HG03571 (cell line): ENCODE measurements at regions not wholly inside any gene's neighbourhood (a gene's known extent, or its start where the extent isn't known, plus 50 kb on each side); places are given as distances from the start of the nearest gene placed in this dataset.
"Not testable (repeated sequence)": the region's sequence is repeated elsewhere in the genome, so short reads cannot be mapped to it uniquely, and the experiment has no call there.

Source experiments
- ATAC-seq: cut with Tn5 transposase; IDR thresholded peaks from one replicate; pipeline ENCODE4 v1.9.1; 2021; ENCODE audit not compliant: unreplicated experiment

DNA sequence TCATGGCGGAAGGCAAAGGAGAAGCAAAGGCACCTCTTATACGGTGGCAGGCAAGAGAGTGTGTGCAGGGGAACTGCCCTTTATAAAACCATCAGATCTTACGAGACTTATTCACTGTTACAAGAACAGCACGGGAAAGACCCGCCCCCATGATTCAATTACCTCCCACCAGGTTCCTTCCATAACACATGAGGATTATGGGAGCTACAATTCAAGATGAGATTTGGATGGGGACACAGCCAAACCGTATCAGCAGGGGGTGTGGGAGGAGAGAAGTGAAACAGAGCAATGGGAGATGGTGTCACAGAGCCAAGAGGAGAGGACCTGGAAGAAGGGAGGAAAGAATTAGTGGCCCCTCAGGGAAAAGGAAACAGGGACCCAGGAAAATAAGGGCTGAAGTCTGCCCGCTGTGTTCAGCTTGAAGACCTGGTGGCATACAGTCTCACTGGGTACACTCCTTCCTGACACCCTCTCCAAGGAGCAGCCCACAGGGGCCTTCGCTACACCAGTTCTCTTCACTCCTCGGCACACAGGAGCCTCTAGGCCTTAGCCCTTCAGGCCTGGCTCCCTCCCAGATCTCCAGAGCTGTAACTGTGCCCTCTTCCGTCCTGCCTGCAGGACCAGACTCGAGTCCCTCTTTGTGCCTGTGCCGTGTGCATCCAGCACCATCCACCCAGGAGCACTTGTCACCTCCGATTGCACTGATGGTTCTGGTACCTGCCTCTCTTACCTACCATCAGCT lies 262.1 kb downstream of the EIPR1 start:
- ATAC-seq: no peak

DNA sequence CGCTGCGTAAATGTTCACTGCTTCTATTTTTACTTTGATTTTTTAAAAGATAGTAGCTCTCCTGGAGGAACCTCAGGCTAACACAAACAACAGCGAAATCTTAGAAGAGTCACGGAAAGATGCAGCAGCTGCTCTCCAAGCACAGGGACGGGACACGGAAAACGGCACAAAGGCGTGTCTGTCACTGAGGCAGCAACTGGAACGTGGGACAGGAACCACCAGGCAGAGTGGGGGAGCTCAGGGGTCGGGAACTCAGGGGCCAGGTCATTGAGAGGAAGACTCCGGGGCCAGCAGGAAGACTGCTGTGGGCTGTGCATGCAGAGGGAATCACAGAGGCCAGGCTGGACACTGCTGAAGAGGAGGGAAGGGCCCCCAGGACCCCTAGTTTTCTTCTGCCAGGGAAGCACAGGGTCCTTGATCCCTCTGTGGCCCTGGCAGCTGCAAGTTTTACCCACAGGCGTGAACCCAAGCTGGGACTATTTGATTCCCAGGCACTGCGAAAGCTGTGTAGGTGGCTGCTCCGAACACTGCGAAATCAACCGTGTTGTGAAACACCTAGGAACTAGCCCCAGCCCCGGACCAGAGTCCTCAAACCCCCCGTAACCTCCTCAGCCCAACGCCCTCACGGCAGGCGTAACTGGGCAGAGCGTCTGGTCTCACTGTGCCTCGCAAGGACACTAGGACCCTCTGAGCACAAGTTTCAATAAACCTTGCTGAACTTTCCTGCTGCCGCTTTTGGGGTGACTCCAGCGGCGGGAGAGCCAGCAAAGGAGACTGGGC lies 263.0 kb downstream of the EIPR1 start:
- ATAC-seq: no peak

- no peak for ATAC-seq
These were observed 263.8 kb downstream of the EIPR1 start for GRCh38 chr2:3113769-3114168.

DNA sequence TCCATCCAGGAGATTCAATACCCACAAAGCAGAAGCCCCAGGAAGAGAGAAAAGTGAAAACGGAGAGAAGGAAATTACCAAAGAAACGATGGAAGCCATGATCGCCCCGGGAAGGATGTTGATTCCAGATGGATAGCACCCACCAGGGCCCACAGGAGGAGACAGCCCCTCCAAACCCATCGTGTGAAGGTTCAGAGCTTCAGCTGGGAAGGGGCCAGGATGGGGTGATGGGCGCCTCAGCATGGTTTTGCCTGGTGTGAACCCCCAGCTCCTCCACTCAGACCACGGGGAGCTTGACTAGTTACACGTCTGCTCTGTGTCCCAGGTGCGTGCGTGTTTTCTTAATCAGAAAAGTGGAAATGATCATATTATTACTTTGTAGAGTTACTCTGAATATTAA lies 264.5 kb downstream of the EIPR1 start:
- ATAC-seq: no peak

- no peak for ATAC-seq
These were observed 265.1 kb downstream of the EIPR1 start for GRCh38 chr2:3112553-3112952.

- ATAC-seq: no peak
These were observed 265.5 kb downstream of the EIPR1 start for GRCh38 chr2:3112131-3112530.

DNA sequence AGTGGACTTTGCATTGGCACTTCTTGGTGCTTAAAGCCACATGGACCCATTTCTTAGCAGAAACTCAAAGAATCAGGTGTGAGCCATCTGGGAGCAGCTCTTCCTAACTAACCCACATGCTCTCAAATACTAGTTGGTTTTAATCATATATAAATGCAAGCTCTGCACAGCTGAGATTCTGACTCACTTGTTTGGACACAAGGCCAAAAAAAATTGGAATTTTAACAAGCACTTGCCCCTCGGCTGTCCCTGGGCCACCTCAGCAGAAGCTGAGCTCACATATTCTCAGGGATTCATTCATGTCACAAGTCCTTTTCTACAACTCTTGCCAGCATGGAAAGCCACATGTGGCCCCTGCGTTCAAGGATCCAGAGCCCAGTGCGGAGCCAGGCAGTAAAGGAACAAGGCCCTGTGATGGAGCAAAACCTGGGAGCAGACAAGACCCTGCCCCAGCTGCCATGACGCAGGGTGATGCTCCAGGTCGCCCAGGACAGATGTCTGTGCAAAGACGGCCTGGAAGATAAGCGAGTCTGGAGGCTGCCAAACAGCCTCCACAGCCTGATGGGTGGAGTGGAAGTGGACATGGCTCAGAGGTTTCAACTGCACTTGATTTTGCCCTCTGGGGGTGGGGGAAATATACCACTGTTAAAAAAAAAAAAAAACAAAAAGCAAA lies 266.5 kb downstream of the EIPR1 start:
- no peak for ATAC-seq

DNA sequence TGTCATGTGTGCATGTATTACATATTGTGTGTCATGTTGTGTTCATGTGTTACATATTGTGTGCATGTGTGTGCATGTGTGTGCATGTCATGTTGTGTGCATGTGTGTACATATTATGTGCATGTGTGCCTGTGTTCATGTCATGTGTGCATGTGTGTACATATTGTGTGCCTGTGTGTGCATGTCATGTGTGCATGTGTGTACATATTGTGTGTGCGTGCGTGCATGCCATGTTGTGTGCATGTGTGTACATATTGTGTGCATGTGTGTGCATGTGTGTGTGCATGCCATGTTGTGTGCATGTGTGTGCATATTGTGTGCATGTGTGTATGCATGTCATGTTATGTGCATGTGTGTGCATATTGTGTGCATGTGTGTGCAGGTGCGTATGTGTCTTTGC lies 267.1 kb downstream of the EIPR1 start:
- ATAC-seq: no peak

- ATAC-seq: no peak
These were observed 268.6 kb downstream of the EIPR1 start for GRCh38 chr2:3108710-3109702.

GRCh38 chr2:3108105-3108504 lies 269.5 kb downstream of the EIPR1 start:
- ATAC-seq: no peak

GRCh38 chr2:3107567-3107966 lies 270.1 kb downstream of the EIPR1 start:
- ATAC-seq: no peak

DNA sequence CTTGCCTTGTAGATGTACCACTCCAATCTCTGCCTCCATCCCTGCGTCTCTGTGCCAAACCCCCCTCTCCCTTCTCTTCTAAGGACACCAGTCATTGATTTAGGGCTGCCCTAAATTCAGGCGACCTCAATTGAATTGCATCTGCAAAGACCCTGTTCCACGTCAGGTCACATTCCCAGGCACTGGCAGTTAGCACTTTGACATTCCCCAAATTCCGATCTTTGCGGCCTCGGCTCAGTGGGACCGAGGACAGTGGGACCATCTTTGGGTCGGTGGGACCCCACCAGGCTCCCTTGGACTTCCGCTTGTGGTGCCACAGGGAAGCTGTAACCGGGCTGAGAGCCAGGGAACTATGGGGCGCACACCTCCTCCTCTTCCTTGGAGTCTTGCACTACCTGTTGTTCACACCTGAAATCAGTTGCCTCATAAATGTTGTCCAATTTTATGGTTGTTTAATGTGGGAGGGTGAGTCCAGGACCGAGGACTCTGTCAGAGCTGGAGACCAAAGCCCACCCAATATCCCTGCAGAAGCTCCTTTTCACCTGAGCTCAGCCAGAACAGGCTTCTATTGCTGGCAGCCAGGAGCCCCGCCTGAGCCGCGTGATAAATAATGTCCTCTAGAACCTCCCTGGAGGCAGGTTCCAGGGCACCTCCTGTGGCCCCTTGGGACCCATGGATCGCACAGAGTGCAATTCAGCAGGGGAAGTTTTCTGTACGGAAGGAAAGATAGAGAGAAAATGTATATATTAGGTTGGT lies 271.6 kb downstream of the EIPR1 start:
- no peak for ATAC-seq

DNA sequence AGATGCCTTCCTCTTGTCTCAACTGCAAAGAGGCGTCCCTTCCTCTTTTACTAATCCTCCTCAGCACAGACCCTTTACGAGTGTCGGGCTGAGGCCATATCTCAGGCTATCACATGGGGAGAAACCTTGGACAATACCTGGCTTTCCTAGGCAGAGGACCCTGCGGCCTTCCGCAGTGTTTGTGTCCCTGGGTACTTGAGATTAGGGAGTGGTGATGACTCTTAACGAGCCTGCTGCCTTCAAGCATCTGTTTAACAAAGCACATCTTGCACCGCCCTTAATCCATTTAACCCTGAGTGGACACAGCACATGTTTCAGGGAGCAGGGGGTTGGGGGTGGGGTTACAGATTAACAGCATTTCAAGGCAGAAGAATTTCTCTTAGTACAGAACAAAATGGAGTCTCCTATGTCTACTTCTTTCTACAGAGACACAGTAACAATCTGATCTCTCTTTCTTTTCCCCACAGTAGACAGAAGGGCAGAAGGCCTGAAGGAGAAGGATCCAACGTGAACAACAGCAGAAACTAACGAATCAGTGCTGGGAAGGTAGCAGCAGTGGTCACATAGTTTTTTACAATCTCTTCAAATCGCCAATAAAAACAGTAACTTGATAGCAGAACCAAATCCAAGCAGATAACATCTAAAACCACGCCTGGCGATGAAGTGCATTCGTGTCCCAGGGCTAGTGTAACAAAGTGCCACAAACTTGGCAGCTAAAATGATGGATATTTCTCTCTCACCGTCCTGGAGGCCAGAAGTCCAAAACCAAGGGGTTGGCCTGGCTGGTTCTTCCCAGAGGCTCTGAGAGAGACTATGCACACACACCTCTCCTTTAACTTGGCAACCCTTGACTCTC lies 272.4 kb downstream of the EIPR1 start:
- not testable (repeated sequence) for ATAC-seq

GRCh38 chr2:3104261-3104660 lies 273.4 kb downstream of the EIPR1 start:
- no peak for ATAC-seq

DNA sequence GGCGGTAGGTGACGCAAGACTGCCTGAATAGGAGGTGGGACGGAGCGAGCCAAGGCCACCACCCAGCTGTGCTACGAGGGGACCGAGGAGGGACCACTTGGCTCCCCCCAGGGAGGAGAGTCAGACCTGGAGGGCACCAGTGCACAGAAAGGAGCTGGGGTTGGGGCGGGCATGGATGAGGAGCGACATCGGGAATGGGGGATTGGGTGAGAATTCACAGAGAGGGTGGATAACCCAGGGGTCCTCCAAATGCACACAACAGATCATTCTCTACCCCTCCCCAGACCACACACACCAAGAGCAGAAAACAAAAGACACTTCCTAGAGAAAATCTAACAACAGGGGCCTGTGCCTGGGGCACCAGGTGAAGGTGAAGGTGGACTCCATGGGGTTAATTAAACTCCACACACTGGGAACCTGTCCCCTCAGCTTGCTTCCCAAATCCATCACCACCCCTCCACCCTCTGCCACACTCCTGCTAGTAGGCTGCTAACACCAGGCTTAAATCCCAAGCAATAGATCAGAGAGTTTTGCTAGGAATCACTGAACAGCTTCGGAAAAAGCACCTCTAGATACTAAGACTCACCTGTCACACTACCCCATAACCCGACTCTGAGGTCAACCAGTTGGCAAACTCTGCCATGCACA lies 274.6 kb downstream of the EIPR1 start:
- ATAC-seq: no peak

GRCh38 chr2:3102081-3102921 lies 275.3 kb downstream of the EIPR1 start:
- ATAC-seq: no peak

DNA sequence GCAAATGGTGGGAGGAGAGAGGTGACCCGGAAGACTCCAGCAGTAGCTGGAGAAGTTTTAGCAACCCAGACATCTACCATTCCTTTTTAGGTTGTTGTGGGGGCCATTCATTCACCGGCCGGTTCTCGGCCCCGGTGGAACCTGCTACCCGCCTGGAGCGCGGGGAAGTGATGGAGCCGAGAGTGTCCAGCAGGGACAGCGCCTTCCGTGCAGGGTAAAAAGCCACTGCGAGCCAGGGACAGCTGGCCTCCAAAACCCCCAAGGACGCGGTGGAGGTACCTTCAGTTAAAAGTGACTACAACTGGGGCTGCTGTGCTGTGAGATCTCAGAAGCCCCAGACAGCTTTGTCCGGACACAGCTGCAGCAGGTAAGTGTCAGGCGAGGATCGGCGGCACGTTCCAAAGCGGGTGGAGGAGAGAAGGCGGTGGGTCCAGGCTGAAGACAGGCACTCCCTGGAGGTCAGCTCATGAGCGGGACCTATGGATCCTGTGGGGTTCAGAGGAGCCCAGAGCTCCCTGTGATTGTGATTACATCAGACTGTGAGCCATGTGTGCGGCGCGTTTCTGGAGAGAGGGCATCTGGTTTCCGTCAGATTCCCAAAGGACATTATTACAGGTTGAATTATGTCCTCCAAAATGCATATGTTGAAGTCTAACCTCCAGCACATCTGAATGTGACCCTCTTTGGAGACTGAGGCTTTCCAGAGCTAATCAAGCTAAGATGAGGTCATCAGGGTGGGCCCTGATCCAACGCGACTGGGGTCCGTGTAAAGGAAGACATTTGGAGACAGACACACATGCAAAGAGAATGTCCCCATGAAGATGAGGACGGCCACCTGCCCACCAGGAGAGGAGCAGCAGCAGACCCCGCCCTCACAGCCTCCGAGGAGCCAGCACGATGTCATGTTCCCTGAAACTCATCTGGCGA lies 276.3 kb downstream of the EIPR1 start:
- ATAC-seq: no peak
